WTC11 (cell line): ENCODE measurements at regions not wholly inside any gene's neighbourhood (a gene's known extent, or its start where the extent isn't known, plus 50 kb on each side); places are given as distances from the start of the nearest gene placed in this dataset.

Source experiments
- ATAC-seq: fragments of 200-7000 bp; cut with Tn5 transposase; 2 replicates; pipeline ENCODE4 v1.10.0; 2021; ENCODE audit warnings: mild to moderate bottlenecking, moderate library complexity
- CTCF ChIA-PET: fragments of 300-600 bp; sonication (Branson Sonifier 250); formaldehyde crosslinking; loops from one replicate; lab custom pipeline; 2021; ENCODE audit warnings: antibody characterized with exemption; lab: Charles Lee
- POLR2A ChIA-PET: fragments of 350-600 bp; sonication (Branson Sonifier 250); formaldehyde crosslinking; loops from one replicate; lab custom pipeline; 2021; ENCODE audit warnings: antibody characterized with exemption; lab: Charles Lee
- DNase-seq: peaks from one replicate; pipeline ENCODE4 v3.0.0; 2021; ENCODE audit warnings: low spot score
- H3K27ac Mint-ChIP-seq: 2 replicates; pipeline ENCODE4 v1.8.0; 2021; ENCODE audit warnings: mixed read lengths
- H3K27me3 Mint-ChIP-seq: 2 replicates; pipeline ENCODE4 v1.8.0; 2021; ENCODE audit warnings: low read depth, mild to moderate bottlenecking, moderate library complexity, mixed read lengths
- H3K36me3 Mint-ChIP-seq: 2 replicates; pipeline ENCODE4 v1.8.0; 2021; ENCODE audit warnings: mixed read lengths
- H3K4me1 Mint-ChIP-seq: 2 replicates; pipeline ENCODE4 v1.8.0; 2022; ENCODE audit warnings: mixed read lengths
- H3K4me3 Mint-ChIP-seq: 2 replicates; pipeline ENCODE4 v1.8.0; 2021; ENCODE audit warnings: mild to moderate bottlenecking, moderate library complexity, mixed read lengths
- H3K9me3 Mint-ChIP-seq: 2 replicates; pipeline ENCODE4 v1.8.0; 2021; ENCODE audit warnings: mixed read lengths
- ATF1 ChIP-seq: sonication (generic); formaldehyde crosslinking; IDR thresholded peaks from 2 replicates; pipeline ENCODE4 v1.8.1; 2023; ENCODE audit warnings: mild to moderate bottlenecking, moderate library complexity, missing genetic modification reagents
- CREM ChIP-seq: sonication (generic); formaldehyde crosslinking; IDR thresholded peaks from 2 replicates; pipeline ENCODE4 v1.8.1; 2022; ENCODE audit warnings: mild to moderate bottlenecking, missing genetic modification reagents, moderate library complexity
- EMX1 ChIP-seq: fragments of 250-450 bp; sonication (Bioruptor Pico); IDR thresholded peaks from 2 replicates; pipeline ENCODE4 v1.8.0; 2021; ENCODE audit warnings: mild to moderate bottlenecking
- FOXK1 ChIP-seq: sonication (generic); formaldehyde crosslinking; IDR thresholded peaks from 2 replicates; pipeline ENCODE4 v1.8.0; 2022; ENCODE audit warnings: mild to moderate bottlenecking, moderate library complexity, missing genetic modification reagents
- IRF2 ChIP-seq: sonication (generic); formaldehyde crosslinking; IDR thresholded peaks from 2 replicates; pipeline ENCODE4 v1.8.0; 2022; ENCODE audit warnings: low read depth, missing genetic modification reagents, borderline replicate concordance
- MXD4 ChIP-seq: fragments of 250-450 bp; sonication (Bioruptor Pico); IDR thresholded peaks from 2 replicates; pipeline ENCODE4 v1.8.0; 2021; ENCODE audit warnings: mild to moderate bottlenecking, moderate library complexity, borderline replicate concordance
- NFYB ChIP-seq: sonication (generic); formaldehyde crosslinking; conservative IDR thresholded peaks from 2 replicates; pipeline ENCODE4 v1.8.0; 2022; ENCODE audit warnings: low read depth, missing genetic modification reagents
- NR3C1 ChIP-seq: sonication (generic); formaldehyde crosslinking; conservative IDR thresholded peaks from 2 replicates; pipeline ENCODE4 v1.8.1; 2023; ENCODE audit warnings: low read depth, mild to moderate bottlenecking, missing genetic modification reagents
- OVOL2 ChIP-seq: fragments of 250-450 bp; sonication (Bioruptor Pico); IDR thresholded peaks from 2 replicates; pipeline ENCODE4 v1.9.0; 2021; ENCODE audit warnings: mild to moderate bottlenecking, borderline replicate concordance
- ZNF263 ChIP-seq: sonication (generic); formaldehyde crosslinking; IDR thresholded peaks from 2 replicates; pipeline ENCODE4 v1.8.1; 2022; ENCODE audit warnings: low read depth, mild to moderate bottlenecking, moderate library complexity, missing genetic modification reagents
- TF ChIP-seq, protein P1 (sequence below): sonication (generic); formaldehyde crosslinking; IDR thresholded peaks from 2 replicates; pipeline ENCODE4 v1.8.1; 2023; ENCODE audit warnings: mild to moderate bottlenecking, moderate library complexity, missing genetic modification reagents
- TF ChIP-seq, protein P2 (sequence below): sonication (generic); formaldehyde crosslinking; IDR thresholded peaks from 2 replicates; pipeline ENCODE4 v1.8.0; 2022; ENCODE audit warnings: mild to moderate bottlenecking, missing genetic modification reagents
- TF ChIP-seq, protein P3 (sequence below): sonication (generic); formaldehyde crosslinking; IDR thresholded peaks from 2 replicates; pipeline ENCODE4 v1.8.1; 2023; ENCODE audit warnings: mild to moderate bottlenecking, missing genetic modification reagents, borderline replicate concordance
- TF ChIP-seq, protein P4 (sequence below): sonication (generic); formaldehyde crosslinking; IDR thresholded peaks from 2 replicates; pipeline ENCODE4 v1.8.1; 2023; ENCODE audit warnings: mild to moderate bottlenecking, missing genetic modification reagents
- TF ChIP-seq, protein P5 (sequence below): fragments of 250-450 bp; sonication (Bioruptor Pico); conservative IDR thresholded peaks from 2 replicates; pipeline ENCODE4 v1.9.0; 2021; ENCODE audit warnings: mild to moderate bottlenecking

DNA sequence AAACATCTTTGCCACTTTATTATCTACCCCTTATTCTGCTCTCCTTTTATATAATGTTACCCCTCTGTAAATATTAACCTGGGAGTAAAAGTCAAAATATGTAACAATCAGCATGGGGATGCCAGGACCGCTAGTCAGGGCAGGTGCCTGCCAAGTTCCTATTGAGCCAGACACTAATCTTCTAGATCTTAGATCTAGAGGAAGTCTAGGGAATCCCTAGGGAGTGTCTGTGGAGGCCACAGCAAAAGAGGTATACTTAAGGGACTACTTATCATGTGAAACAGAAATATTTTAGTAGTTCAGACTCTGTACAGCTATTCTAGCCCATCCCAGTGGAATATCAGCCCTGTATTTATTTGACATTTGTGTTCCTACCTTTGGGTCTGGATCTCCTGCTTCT, 600.8 kb upstream of the CDH2 start (continued):
- TF ChIP-seq, protein P1, sequence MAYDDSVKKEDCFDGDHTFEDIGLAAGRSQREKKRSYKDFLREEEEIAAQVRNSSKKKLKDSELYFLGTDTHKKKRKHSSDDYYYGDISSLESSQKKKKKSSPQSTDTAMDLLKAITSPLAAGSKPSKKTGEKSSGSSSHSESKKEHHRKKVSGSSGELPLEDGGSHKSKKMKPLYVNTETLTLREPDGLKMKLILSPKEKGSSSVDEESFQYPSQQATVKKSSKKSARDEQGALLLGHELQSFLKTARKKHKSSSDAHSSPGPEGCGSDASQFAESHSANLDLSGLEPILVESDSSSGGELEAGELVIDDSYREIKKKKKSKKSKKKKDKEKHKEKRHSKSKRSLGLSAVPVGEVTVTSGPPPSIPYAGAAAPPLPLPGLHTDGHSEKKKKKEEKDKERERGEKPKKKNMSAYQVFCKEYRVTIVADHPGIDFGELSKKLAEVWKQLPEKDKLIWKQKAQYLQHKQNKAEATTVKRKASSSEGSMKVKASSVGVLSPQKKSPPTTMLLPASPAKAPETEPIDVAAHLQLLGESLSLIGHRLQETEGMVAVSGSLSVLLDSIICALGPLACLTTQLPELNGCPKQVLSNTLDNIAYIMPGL (CRISPR knock-in tag) = no peak
- TF ChIP-seq, all 79 proteins: peak for 0

DNA sequence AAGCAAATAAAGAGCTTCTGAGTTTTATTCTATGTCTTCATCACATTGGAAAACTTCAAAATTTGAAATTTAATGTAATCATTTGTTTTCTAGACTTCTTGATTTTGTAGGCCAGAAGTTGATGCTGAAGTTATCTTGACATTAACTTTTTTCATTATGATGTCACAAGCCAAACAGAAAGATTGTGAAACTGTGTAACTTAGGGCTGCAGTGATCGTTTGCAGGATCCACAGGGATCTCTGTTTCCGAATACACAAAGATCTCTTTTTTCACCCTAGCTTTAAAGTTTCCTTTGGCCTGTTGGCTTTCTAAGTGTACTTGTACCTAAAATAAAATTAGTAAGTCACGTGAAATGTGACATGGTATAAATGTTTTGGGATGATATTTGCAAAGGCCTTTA, 594.9 kb upstream of the CDH2 start:
- Mint-ChIP-seq H3K27ac (no peak overlapping the region), H3K4me1 (no peaks in the 10 kb centered on the region), H3K27me3 (no peaks in the 10 kb centered on the region), H3K36me3 (no peaks in the 10 kb centered on the region), H3K4me3 (no peak overlapping the region), H3K9me3 (no peaks in the 10 kb centered on the region)
- DNase-seq = no peak
- TF ChIP-seq OVOL2 (no peak), CREM (no peak), MXD4 (no peak), FOXK1 (no peak), ATF1 (CRISPR knock-in tag) (no peak)
- TF ChIP-seq, protein P2, sequence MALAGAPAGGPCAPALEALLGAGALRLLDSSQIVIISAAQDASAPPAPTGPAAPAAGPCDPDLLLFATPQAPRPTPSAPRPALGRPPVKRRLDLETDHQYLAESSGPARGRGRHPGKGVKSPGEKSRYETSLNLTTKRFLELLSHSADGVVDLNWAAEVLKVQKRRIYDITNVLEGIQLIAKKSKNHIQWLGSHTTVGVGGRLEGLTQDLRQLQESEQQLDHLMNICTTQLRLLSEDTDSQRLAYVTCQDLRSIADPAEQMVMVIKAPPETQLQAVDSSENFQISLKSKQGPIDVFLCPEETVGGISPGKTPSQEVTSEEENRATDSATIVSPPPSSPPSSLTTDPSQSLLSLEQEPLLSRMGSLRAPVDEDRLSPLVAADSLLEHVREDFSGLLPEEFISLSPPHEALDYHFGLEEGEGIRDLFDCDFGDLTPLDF (CRISPR knock-in tag) = no peak
- TF ChIP-seq, all 79 proteins: peak for 0
- no peak for ATAC-seq
- POLR2A ChIA-PET = no interaction called here
- CTCF ChIA-PET = no interaction called here

DNA sequence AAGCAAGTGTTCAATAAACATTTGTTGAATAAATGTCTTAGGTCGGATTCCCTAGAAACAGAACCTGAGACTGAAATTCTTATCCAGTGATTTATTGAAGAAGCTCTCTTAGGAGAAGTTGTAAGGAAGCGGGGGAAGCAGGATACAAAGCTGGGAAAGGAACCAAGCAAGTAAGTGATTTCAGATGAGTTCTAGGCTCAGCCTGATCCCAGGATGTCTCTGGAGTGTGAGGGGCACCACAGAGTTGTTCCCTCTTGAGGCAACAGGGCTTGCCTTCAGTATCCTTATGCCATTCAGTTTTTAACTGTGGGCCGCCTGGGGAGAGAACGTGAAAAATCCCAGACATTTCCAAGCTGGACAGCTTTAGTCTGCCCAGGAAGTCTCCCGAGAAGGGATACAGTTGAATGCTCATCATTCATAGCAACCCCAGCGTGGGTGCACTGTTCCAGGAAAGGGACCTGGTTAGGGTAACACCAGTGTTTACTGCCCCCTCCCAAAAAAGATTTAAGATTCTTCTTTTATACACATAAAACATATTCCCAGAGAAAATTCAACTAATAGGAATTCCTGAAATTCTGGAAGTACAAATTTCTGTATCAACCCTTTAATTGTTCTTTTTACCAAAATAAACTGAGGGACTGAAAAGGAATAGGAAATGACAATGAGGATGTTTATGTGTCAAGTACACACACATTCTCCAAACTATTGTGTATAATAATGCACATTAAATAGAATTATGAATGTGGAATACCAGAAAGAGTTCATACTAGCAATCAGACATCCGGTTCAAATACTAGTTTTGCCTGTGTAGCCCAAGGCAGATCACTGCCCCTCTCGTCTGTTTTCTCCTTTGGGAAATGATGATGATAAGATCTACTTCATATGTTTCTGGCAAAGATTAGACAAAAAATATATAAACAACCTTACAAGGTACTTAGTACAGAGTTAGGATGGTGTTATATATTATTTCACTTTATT, 592.1 kb upstream of the CDH2 start:
- ChIA-PET CTCF (no interaction called here), POLR2A (interaction anchor here (0.6 kb wide), 1 partner anchor 26 kb away, joined by 4 read pairs; no protein-coding TSS in a partner anchor)
- H3K4me1 Mint-ChIP-seq = no peaks in the 10 kb centered on the region
- DNase-seq (no peak), ATAC-seq (no peak)
- no peak overlapping the region for H3K4me3 Mint-ChIP-seq
- H3K36me3 Mint-ChIP-seq = no peaks in the 10 kb centered on the region
- no peak for TF ChIP-seq ZNF263 (CRISPR knock-in tag)
- H3K9me3 Mint-ChIP-seq = no peaks in the 10 kb centered on the region
- H3K27me3 Mint-ChIP-seq = no peaks in the 10 kb centered on the region
- no peak overlapping the region for H3K27ac Mint-ChIP-seq

DNA sequence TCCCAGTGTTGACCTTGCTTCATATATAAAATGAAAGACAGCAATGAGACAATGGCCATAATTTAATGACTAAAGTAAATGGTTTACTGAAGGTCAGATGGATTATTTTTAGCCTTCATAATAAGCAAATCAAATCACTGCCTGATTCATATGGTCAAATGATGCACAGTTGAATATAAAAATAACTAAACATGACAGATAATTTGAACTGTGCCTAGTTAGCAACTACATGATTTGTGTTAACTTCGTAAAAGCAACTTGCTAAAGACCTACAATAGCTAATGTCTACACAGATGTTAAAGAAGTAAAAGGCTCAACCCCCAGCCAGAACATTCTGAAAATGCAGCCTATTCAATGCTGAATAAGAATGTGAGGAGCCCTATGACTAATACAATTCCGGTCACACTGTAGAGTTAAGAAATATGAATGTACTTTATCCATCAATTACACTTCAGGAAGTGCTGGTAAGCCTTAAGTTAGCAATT, 590.8 kb upstream of the CDH2 start:
- H3K4me1 Mint-ChIP-seq = no peaks in the 10 kb centered on the region
- H3K36me3 Mint-ChIP-seq = no peaks in the 10 kb centered on the region
- DNase-seq = no peak
- no peak overlapping the region for H3K27ac Mint-ChIP-seq
- peaks cover 4% of the 10 kb centered on the region; the same call in 1 of the 2 replicates for H3K27me3 Mint-ChIP-seq
- TF ChIP-seq, protein P3, sequence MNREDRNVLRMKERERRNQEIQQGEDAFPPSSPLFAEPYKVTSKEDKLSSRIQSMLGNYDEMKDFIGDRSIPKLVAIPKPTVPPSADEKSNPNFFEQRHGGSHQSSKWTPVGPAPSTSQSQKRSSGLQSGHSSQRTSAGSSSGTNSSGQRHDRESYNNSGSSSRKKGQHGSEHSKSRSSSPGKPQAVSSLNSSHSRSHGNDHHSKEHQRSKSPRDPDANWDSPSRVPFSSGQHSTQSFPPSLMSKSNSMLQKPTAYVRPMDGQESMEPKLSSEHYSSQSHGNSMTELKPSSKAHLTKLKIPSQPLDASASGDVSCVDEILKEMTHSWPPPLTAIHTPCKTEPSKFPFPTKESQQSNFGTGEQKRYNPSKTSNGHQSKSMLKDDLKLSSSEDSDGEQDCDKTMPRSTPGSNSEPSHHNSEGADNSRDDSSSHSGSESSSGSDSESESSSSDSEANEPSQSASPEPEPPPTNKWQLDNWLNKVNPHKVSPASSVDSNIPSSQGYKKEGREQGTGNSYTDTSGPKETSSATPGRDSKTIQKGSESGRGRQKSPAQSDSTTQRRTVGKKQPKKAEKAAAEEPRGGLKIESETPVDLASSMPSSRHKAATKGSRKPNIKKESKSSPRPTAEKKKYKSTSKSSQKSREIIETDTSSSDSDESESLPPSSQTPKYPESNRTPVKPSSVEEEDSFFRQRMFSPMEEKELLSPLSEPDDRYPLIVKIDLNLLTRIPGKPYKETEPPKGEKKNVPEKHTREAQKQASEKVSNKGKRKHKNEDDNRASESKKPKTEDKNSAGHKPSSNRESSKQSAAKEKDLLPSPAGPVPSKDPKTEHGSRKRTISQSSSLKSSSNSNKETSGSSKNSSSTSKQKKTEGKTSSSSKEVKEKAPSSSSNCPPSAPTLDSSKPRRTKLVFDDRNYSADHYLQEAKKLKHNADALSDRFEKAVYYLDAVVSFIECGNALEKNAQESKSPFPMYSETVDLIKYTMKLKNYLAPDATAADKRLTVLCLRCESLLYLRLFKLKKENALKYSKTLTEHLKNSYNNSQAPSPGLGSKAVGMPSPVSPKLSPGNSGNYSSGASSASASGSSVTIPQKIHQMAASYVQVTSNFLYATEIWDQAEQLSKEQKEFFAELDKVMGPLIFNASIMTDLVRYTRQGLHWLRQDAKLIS (CRISPR knock-in tag) = no peak
- TF ChIP-seq, protein P4, sequence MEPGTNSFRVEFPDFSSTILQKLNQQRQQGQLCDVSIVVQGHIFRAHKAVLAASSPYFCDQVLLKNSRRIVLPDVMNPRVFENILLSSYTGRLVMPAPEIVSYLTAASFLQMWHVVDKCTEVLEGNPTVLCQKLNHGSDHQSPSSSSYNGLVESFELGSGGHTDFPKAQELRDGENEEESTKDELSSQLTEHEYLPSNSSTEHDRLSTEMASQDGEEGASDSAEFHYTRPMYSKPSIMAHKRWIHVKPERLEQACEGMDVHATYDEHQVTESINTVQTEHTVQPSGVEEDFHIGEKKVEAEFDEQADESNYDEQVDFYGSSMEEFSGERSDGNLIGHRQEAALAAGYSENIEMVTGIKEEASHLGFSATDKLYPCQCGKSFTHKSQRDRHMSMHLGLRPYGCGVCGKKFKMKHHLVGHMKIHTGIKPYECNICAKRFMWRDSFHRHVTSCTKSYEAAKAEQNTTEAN (CRISPR knock-in tag) = no peak
- TF ChIP-seq, protein P5, sequence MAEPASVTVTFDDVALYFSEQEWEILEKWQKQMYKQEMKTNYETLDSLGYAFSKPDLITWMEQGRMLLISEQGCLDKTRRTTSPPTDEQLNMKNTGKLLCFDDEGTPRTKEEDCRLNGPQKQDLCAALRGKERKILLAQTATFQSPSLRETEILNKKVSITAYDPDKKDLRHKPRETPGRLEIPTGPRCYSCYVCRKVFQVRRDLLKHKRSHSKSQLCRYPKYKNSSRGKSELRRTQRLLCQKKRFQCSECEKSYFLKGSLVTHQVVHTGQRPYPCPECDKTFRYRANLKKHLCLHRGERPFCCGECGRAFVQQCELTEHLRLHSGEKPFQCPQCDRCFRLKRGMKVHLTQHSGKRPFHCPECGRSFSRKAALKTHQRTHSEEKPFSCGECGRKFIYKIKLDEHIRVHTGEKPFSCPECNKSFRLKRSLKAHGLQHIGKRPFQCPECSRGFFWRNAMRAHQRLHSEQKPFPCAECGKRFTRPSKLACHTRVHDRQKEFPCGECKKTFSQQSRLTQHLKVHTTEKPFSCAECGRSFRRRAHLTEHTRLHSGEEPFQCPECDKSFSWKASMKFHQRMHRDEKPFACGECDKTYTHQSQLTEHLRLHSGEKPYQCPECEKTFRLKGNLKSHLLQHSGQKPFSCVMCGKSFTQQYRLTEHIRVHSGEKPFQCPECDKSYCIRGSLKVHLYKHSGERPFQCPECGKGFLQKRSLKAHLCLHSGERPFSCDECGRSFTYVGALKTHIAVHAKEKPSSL (CRISPR knock-in tag) = no peak
- no peak for TF ChIP-seq EMX1
- TF ChIP-seq IRF2 (CRISPR knock-in tag) = no peak
- TF ChIP-seq NFYB (CRISPR knock-in tag) = no peak
- TF ChIP-seq NR3C1 = no peak
- TF ChIP-seq, all 79 proteins: peak for 0
- Mint-ChIP-seq H3K4me3 (no peak overlapping the region), H3K9me3 (no peaks in the 10 kb centered on the region)
- CTCF ChIA-PET = no interaction called here
- POLR2A ChIA-PET = no interaction called here
- ATAC-seq = no peak
